HL-60 (cell line): ENCODE measurements at regions not wholly inside any gene's neighbourhood (a gene's known extent, or its start where the extent isn't known, plus 50 kb on each side); places are given as distances from the start of the nearest gene placed in this dataset.

ENCODE experiments used
- DNase-seq, 2 experiments: peaks; one replicate each; pipeline ENCODE4 v3.0.0-alpha.2; 2010 to 2020; ENCODE audit warnings: low read depth in 1 of 2, low spot score in 1 of 2
- H3K27ac ChIP-seq: fragments of 250-450 bp; sonication (Bioruptor Pico); replicated peaks from 2 replicates; pipeline ENCODE4 v1.5.1; 2020; ENCODE audit warnings: mild to moderate bottlenecking, moderate library complexity
- H3K27me3 ChIP-seq: fragments of 250-450 bp; sonication (Bioruptor Pico); 2 replicates; pipeline ENCODE4 v1.5.1; 2021; ENCODE audit warnings: mild to moderate bottlenecking, moderate library complexity; ENCODE audit not compliant: insufficient read depth, poor library complexity, severe bottlenecking
- H3K4me3 ChIP-seq: replicated peaks from 2 replicates; pipeline ENCODE4 v1.5.1; 2011; ENCODE audit warnings: mild to moderate bottlenecking, control low read depth, low read length; ENCODE audit not compliant: insufficient read depth
- GABPA ChIP-seq: IDR thresholded peaks from 2 replicates; pipeline ENCODE4 v1.6.1; 2012; ENCODE audit warnings: low read depth
- POLR2AphosphoS5 ChIP-seq: IDR thresholded peaks from 2 replicates; pipeline ENCODE4 v1.6.1; 2012; ENCODE audit warnings: low read depth
- SPI1 ChIP-seq: IDR thresholded peaks from 2 replicates; pipeline ENCODE4 v1.6.1; 2012; ENCODE audit warnings: low read depth, mild to moderate bottlenecking, borderline replicate concordance
- TF ChIP-seq, protein P1 (sequence below): IDR thresholded peaks from one replicate; pipeline ENCODE4 v1.5.1; 2011; ENCODE audit warnings: low read length, control low read depth, inconsistent platforms; ENCODE audit not compliant: insufficient read depth
- TF ChIP-seq, protein P2 (sequence below): IDR thresholded peaks from 2 replicates; pipeline ENCODE4 v1.6.1; 2012; ENCODE audit warnings: low read depth; ENCODE audit not compliant: insufficient replicate concordance

DNA sequence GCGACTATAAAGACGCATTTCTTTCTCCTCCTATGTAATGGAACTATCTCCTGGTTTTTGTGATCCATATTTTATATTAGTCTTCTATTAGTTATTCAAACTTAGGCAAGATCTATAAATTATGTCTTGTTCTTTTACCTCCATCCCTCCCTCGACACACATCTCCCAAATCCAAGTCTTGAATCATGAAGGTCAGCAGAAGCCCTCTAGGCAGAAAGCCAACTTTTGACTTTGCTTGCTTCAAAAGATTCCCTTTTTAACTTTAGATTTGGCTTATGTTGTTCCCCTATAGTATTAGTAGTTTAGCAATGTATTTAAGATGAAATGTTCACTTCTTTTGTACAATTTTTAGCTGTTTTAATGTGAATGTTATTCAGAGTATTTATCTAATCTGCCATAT is 689.8 kb downstream of the SLC6A15 start:
- no peak overlapping the region for H3K27ac ChIP-seq
- H3K27me3 ChIP-seq = no peaks in the 10 kb centered on the region
- no peak for DNase-seq
- no peak overlapping the region for H3K4me3 ChIP-seq
- TF ChIP-seq POLR2AphosphoS5 = no peak
- TF ChIP-seq, protein P1, sequence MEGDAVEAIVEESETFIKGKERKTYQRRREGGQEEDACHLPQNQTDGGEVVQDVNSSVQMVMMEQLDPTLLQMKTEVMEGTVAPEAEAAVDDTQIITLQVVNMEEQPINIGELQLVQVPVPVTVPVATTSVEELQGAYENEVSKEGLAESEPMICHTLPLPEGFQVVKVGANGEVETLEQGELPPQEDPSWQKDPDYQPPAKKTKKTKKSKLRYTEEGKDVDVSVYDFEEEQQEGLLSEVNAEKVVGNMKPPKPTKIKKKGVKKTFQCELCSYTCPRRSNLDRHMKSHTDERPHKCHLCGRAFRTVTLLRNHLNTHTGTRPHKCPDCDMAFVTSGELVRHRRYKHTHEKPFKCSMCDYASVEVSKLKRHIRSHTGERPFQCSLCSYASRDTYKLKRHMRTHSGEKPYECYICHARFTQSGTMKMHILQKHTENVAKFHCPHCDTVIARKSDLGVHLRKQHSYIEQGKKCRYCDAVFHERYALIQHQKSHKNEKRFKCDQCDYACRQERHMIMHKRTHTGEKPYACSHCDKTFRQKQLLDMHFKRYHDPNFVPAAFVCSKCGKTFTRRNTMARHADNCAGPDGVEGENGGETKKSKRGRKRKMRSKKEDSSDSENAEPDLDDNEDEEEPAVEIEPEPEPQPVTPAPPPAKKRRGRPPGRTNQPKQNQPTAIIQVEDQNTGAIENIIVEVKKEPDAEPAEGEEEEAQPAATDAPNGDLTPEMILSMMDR = no peak
- TF ChIP-seq, protein P2, sequence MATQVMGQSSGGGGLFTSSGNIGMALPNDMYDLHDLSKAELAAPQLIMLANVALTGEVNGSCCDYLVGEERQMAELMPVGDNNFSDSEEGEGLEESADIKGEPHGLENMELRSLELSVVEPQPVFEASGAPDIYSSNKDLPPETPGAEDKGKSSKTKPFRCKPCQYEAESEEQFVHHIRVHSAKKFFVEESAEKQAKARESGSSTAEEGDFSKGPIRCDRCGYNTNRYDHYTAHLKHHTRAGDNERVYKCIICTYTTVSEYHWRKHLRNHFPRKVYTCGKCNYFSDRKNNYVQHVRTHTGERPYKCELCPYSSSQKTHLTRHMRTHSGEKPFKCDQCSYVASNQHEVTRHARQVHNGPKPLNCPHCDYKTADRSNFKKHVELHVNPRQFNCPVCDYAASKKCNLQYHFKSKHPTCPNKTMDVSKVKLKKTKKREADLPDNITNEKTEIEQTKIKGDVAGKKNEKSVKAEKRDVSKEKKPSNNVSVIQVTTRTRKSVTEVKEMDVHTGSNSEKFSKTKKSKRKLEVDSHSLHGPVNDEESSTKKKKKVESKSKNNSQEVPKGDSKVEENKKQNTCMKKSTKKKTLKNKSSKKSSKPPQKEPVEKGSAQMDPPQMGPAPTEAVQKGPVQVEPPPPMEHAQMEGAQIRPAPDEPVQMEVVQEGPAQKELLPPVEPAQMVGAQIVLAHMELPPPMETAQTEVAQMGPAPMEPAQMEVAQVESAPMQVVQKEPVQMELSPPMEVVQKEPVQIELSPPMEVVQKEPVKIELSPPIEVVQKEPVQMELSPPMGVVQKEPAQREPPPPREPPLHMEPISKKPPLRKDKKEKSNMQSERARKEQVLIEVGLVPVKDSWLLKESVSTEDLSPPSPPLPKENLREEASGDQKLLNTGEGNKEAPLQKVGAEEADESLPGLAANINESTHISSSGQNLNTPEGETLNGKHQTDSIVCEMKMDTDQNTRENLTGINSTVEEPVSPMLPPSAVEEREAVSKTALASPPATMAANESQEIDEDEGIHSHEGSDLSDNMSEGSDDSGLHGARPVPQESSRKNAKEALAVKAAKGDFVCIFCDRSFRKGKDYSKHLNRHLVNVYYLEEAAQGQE = no peak
- no peak for TF ChIP-seq GABPA
- TF ChIP-seq SPI1 = no peak

DNA sequence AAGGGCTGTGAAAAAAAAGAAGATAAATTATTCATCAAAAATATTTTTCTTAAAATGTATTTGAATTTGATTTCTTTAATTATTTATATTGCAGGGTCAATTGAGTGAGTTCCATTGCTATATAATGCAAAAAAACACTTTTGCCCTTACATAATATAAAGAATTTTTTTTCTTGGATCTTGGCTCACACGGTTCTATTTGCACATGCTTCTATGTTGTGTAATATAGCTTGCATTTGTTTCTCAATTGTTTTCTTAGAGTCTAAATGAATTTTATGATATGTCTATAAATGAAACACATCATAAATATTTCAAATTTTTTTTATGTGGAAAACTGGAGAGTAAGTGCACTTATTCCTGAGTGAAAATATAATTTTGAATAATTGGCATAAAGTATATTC is 694.2 kb downstream of the SLC6A15 start:
- Histone ChIP-seq H3K27ac (no peak overlapping the region), H3K4me3 (no peak overlapping the region), H3K27me3 (no peaks in the 10 kb centered on the region)
- no peak for DNase-seq
- no peak for TF ChIP-seq SPI1
- TF ChIP-seq POLR2AphosphoS5 = no peak
- no peak for TF ChIP-seq GABPA
- TF ChIP-seq, protein P1 = no peak
- TF ChIP-seq, protein P2 = no peak

DNA sequence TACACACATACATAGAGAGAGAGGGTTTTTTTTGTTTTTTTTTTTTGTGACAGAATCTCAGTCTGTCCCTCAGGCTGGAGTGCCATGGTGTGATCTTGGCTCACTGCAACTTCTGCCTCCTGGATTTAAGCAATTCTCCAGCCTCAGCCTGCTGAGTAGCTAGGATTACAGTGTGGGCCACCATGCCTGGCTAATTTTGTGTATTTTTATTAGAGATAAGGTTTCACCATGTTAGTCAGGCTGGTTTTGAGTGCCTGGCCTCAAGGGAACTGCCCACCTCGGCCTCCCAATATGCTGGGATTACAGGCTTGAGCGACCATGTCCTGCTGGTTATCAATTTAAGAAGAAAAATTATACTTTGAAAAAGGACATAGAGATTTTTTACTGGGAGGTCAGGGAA is 710.6 kb downstream of the SLC6A15 start:
- no peak overlapping the region for H3K27ac ChIP-seq
- no peak for TF ChIP-seq SPI1
- no peak for TF ChIP-seq GABPA
- no peak for TF ChIP-seq POLR2AphosphoS5
- TF ChIP-seq, protein P2 = no peak
- TF ChIP-seq, protein P1 = no peak
- no peaks in the 10 kb centered on the region for H3K27me3 ChIP-seq
- H3K4me3 ChIP-seq = no peak overlapping the region
- no peak for DNase-seq
